H1 (cell line): ENCODE measurements at regions not wholly inside any gene's neighbourhood (a gene's known extent, or its start where the extent isn't known, plus 50 kb on each side); places are given as distances from the start of the nearest gene placed in this dataset.

ENCODE experiments used
- CTCF ChIA-PET: fragments of 300-600 bp; sonication (Branson Sonifier 250); formaldehyde crosslinking; loops from one replicate; lab custom pipeline; 2021; ENCODE audit not compliant: partially characterized antibody; lab: Charles Lee
- POLR2A ChIA-PET: fragments of 300-600 bp; sonication (Branson Sonifier 250); formaldehyde crosslinking; loops from one replicate; lab custom pipeline; 2021; ENCODE audit warnings: inconsistent platforms; ENCODE audit not compliant: partially characterized antibody; lab: Charles Lee
- DNase-seq, 2 experiments: peaks; one replicate each; pipeline versions ENCODE4 v3.0.0 to v3.0.0-alpha.2; 2010 to 2022; ENCODE audit warnings: low spot score in 2 of 2, low read depth in 1 of 2, mixed read lengths in 1 of 2
- FAIRE-seq: peaks from 2 replicates; lab custom pipeline; 2011; peaks lifted over from hg19 to GRCh38; lab: Jason Lieb, UNC
- H2AFZ ChIP-seq: 2 replicates; pipeline ENCODE4 v1.8.1; 2012; ENCODE audit warnings: low read length, inconsistent platforms
- H2AK5ac ChIP-seq: 2 replicates; pipeline ENCODE4 v1.6.1; 2013; ENCODE audit warnings: low read depth, low read length
- H2BK120ac ChIP-seq: replicated peaks from 2 replicates; pipeline ENCODE3; 2013; ENCODE audit warnings: low read depth, low read length, inconsistent platforms
- H2BK12ac ChIP-seq: 2 replicates; pipeline ENCODE4 v1.6.1; 2013; ENCODE audit warnings: low read depth, low read length
- H2BK15ac ChIP-seq: 2 replicates; pipeline ENCODE4 v1.6.1; 2013; ENCODE audit warnings: low read length
- H2BK20ac ChIP-seq: 2 replicates; pipeline ENCODE4 v1.6.1; 2013; ENCODE audit warnings: low read length
- H2BK5ac ChIP-seq: 2 replicates; pipeline ENCODE4 v1.6.1; 2013; ENCODE audit warnings: low read depth, low read length
- H3K14ac ChIP-seq: 2 replicates; pipeline ENCODE4 v1.6.1; 2013; ENCODE audit warnings: inconsistent platforms; ENCODE audit not compliant: insufficient read length
- H3K18ac ChIP-seq: 2 replicates; pipeline ENCODE4 v1.6.1; 2013; ENCODE audit warnings: low read length; ENCODE audit errors: extremely low read depth
- H3K23ac ChIP-seq: 2 replicates; pipeline ENCODE4 v1.6.1; 2013; ENCODE audit warnings: inconsistent platforms; ENCODE audit not compliant: insufficient read length
- H3K23me2 ChIP-seq: 2 replicates; pipeline ENCODE4 v1.6.1; 2013; ENCODE audit warnings: low read depth, low read length
- H3K27ac ChIP-seq: 2 replicates; pipeline ENCODE4 v1.6.1; 2011; ENCODE audit warnings: low read depth, low read length, inconsistent platforms
- H3K27me3 ChIP-seq, 4 experiments: replicated peaks in 1 of 4; 1 replicate in 1 of 4; 2 replicates in 3 of 4; pipeline versions ENCODE4 v1.6.1 to v1.8.1; 2011 to 2013; ENCODE audit warnings: low read length in 3 of 4, mild to moderate bottlenecking in 3 of 4, inconsistent platforms in 2 of 4, mixed read lengths in 2 of 4, moderate library complexity in 1 of 4; ENCODE audit not compliant: control insufficient read depth in 3 of 4, insufficient read depth in 3 of 4; ENCODE audit errors: extremely low read depth in 1 of 4
- H3K36me3 ChIP-seq, 4 experiments: 2 replicates each; pipeline versions ENCODE4 v1.6.1 to v1.8.1; 2011 to 2013; ENCODE audit warnings: mild to moderate bottlenecking in 4 of 4, low read length in 3 of 4, moderate library complexity in 2 of 4, control low read depth in 1 of 4, inconsistent platforms in 1 of 4; ENCODE audit not compliant: insufficient read depth in 4 of 4, control insufficient read depth in 2 of 4
- H3K4ac ChIP-seq: replicated peaks from 2 replicates; pipeline ENCODE3; 2013; ENCODE audit warnings: low read length, low read depth, mixed read lengths, inconsistent platforms; ENCODE audit not compliant: insufficient read length
- H3K4me1 ChIP-seq, 4 experiments: replicated peaks in 1 of 4; 1 replicate in 1 of 4; 2 replicates in 3 of 4; pipeline versions ENCODE4 v1.6.1 to v1.8.1; 2011 to 2013; ENCODE audit warnings: low read length in 3 of 4, inconsistent platforms in 2 of 4, mixed read lengths in 1 of 4; ENCODE audit not compliant: insufficient read depth in 4 of 4, control insufficient read depth in 3 of 4
- H3K4me2 ChIP-seq, 2 experiments: 2 replicates each; pipeline versions ENCODE4 v1.6.1 to v1.8.1; 2011 to 2013; ENCODE audit warnings: low read depth in 2 of 2, low read length in 2 of 2, control low read depth in 1 of 2, inconsistent platforms in 1 of 2, mild to moderate bottlenecking in 1 of 2; ENCODE audit not compliant: insufficient read depth in 1 of 2
- H3K4me3 ChIP-seq, 4 experiments: fragments of 200-600, 300-600 bp in 1 of 4; sonication (generic), shearing (Covaris generic), sonication (Bioruptor Twin) in 1 of 4; 2 replicates each; pipeline versions ENCODE4 v1.5.1 to v1.8.1; 2011 to 2016; ENCODE audit warnings: low read length in 4 of 4, low read depth in 3 of 4, control low read depth in 2 of 4, inconsistent platforms in 2 of 4, mild to moderate bottlenecking in 2 of 4, mixed read lengths in 1 of 4, moderate library complexity in 1 of 4; ENCODE audit not compliant: insufficient read depth in 2 of 4; ENCODE audit errors: extremely low read depth in 1 of 4
- H3K56ac ChIP-seq: replicated peaks from 2 replicates; pipeline ENCODE3; 2013; ENCODE audit warnings: low read depth, mild to moderate bottlenecking, mixed read lengths, low read length, inconsistent platforms; ENCODE audit not compliant: insufficient read length
- H3K79me1 ChIP-seq: 2 replicates; pipeline ENCODE4 v1.6.1; 2013; ENCODE audit warnings: low read depth, low read length, control low read depth
- H3K79me2 ChIP-seq, 2 experiments: 2 replicates each; pipeline versions ENCODE4 v1.6.1 to v1.8.1; 2012 to 2013; ENCODE audit warnings: low read length in 2 of 2, mild to moderate bottlenecking in 2 of 2, inconsistent platforms in 1 of 2; ENCODE audit not compliant: insufficient read depth in 2 of 2, control insufficient read depth in 1 of 2
- H3K9ac ChIP-seq, 4 experiments: replicated peaks in 1 of 4; 1 replicate in 1 of 4; 2 replicates in 3 of 4; pipeline versions ENCODE4 v1.6.1 to v1.8.1; 2011 to 2013; ENCODE audit warnings: low read depth in 3 of 4, low read length in 3 of 4, control low read depth in 2 of 4, mild to moderate bottlenecking in 2 of 4, moderate library complexity in 2 of 4, inconsistent platforms in 1 of 4; ENCODE audit errors: extremely low read depth in 1 of 4
- H3K9me3 ChIP-seq, 2 experiments: 2 replicates each; pipeline versions ENCODE4 v1.6.1 to v1.8.1; 2012 to 2013; ENCODE audit warnings: mild to moderate bottlenecking in 2 of 2, moderate library complexity in 2 of 2, control low read depth in 1 of 2, inconsistent platforms in 1 of 2, low read depth in 1 of 2, low read length in 1 of 2, mixed read lengths in 1 of 2; ENCODE audit not compliant: insufficient read depth in 2 of 2
- H4K20me1 ChIP-seq, 2 experiments: replicated peaks in 1 of 2; 2 replicates each; pipeline versions ENCODE3 to v1.8.1; 2011 to 2013; ENCODE audit warnings: inconsistent platforms in 2 of 2, low read length in 2 of 2, mild to moderate bottlenecking in 1 of 2; ENCODE audit not compliant: insufficient read depth in 2 of 2, control insufficient read depth in 1 of 2
- H4K5ac ChIP-seq: 2 replicates; pipeline ENCODE4 v1.6.1; 2013; ENCODE audit warnings: low read length, low read depth, mixed read lengths, inconsistent platforms; ENCODE audit not compliant: insufficient read length
- H4K8ac ChIP-seq: 2 replicates; pipeline ENCODE4 v1.8.0; 2013; ENCODE audit warnings: mild to moderate bottlenecking, moderate library complexity, low read length, inconsistent platforms; ENCODE audit not compliant: insufficient read depth; ENCODE audit errors: extremely low read depth
- H4K91ac ChIP-seq: replicated peaks from 2 replicates; pipeline ENCODE3; 2013; ENCODE audit warnings: low read length, mixed read lengths, inconsistent platforms; ENCODE audit not compliant: insufficient read length
- CBX8 ChIP-seq: fragments of 300-800, 300-1000 bp; sonication (generic); IDR thresholded peaks from 2 replicates; pipeline ENCODE4 v1.7.1; 2016; ENCODE audit warnings: low read depth, low read length, borderline replicate concordance
- CTBP2 ChIP-seq: IDR thresholded peaks from 2 replicates; pipeline ENCODE4 v1.7.0; 2011; ENCODE audit warnings: borderline replicate concordance, mild to moderate bottlenecking, moderate library complexity, mixed read lengths, low read length; ENCODE audit not compliant: insufficient read depth, insufficient read length
- HDAC2 ChIP-seq, 2 experiments: fragments of 300-600 bp in 1 of 2; sonication (generic) in 1 of 2; IDR thresholded peaks; 2 replicates each; pipeline ENCODE4 v1.6.1; 2011 to 2012; ENCODE audit warnings: low read depth in 2 of 2, low read length in 2 of 2, mild to moderate bottlenecking in 2 of 2, moderate library complexity in 2 of 2, borderline replicate concordance in 1 of 2, inconsistent platforms in 1 of 2
- PHF8 ChIP-seq: fragments of 200-600 bp; sonication (generic); conservative IDR thresholded peaks from 2 replicates; pipeline ENCODE4 v1.7.1; 2012; ENCODE audit warnings: low read depth, mild to moderate bottlenecking, inconsistent platforms, low read length, moderate library complexity
- RNF2 ChIP-seq: fragments of 200-900, 300-1000 bp; sonication (generic); IDR thresholded peaks from 2 replicates; pipeline ENCODE4 v1.7.1; 2016; ENCODE audit warnings: borderline replicate concordance, low read depth, mild to moderate bottlenecking, antibody characterized with exemption, low read length; ENCODE audit not compliant: poor library complexity, severe bottlenecking; ENCODE audit errors: missing control alignments
- SIN3A ChIP-seq, 2 experiments: IDR thresholded peaks in 1 of 2; conservative IDR thresholded peaks in 1 of 2; 2 replicates each; pipeline ENCODE4 v1.6.1; 2011 to 2012; ENCODE audit warnings: low read length in 2 of 2, improper control_type of control experiment in 1 of 2, low read depth in 1 of 2, mild to moderate bottlenecking in 1 of 2
- SP4 ChIP-seq: IDR thresholded peaks from 2 replicates; pipeline ENCODE4 v1.6.1; 2012; ENCODE audit warnings: low read length, inconsistent platforms
- TAF7 ChIP-seq: optimal IDR thresholded peaks from 2 replicates; pipeline ENCODE3; 2011; ENCODE audit warnings: low read depth, mild to moderate bottlenecking, inconsistent platforms, low read length, moderate library complexity, borderline replicate concordance
- TCF12 ChIP-seq: IDR thresholded peaks from 2 replicates; pipeline ENCODE4 v1.6.1; 2011; ENCODE audit warnings: low read depth, mild to moderate bottlenecking, low read length
- ZNF274 ChIP-seq: IDR thresholded peaks from 2 replicates; pipeline ENCODE4 v1.7.0; 2012; ENCODE audit warnings: low read length, borderline replicate concordance; ENCODE audit errors: extremely low read depth
- WGBS, 2 experiments: shearing (Covaris generic) in 1 of 2; methylation state at CpG; one replicate each; pipeline versions ENCODE4 v1.1.6 to v1.1.7; 2013 to 2015; ENCODE audit warnings: low lambda C conversion rate in 2 of 2, mixed read lengths in 2 of 2, inconsistent platforms in 1 of 2, low coverage in 1 of 2, missing lambda C conversion rate in 1 of 2; ENCODE audit not compliant: insufficient replicate concordance in 2 of 2, insufficient coverage in 1 of 2, insufficient read length in 1 of 2; ENCODE audit errors: extremely low coverage in 1 of 2, missing lambda C conversion rate in 1 of 2; 5-methylcytosine and 5-hydroxymethylcytosine counted together
- TF ChIP-seq, protein P1 (sequence below): IDR thresholded peaks from 2 replicates; pipeline ENCODE4 v1.6.1; 2012; ENCODE audit warnings: inconsistent platforms

DNA sequence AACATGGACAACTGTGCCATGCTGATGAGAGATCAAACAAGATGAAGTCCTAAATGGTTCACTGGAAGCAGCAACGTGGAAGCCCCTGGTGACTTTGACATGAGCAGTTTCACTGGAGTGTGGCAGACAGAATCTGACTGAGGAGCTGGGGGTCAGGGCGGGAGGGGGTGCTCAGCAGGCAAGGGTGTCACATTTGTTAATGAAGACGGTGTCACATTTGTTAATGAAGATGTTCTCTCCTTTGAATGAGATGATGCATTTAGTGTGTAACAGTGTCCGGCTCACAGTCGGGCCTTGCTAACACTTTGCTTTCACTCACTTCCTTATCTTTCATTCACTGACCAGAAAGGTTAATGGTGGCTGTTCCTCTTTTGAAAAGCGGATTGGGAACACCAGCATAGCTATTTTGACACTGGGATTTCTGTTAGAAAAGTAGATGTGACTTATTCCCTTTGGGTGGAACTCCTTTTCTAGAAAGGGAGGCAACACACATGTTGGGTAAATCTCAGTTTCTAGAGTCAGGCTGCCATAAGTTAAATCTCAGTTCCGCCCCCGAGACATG lies 693.7 kb downstream of the UQCRFS1 start:
- no peaks in the 10 kb centered on the region for H3K79me1 ChIP-seq
- H3K27ac ChIP-seq, result no peak overlapping the region
- H3K23me2 ChIP-seq, result no peaks in the 10 kb centered on the region
- H3K79me2 ChIP-seq, result no peaks in the 10 kb centered on the region
- H2BK20ac ChIP-seq, result no peak overlapping the region
- ChIA-PET CTCF (interaction anchor here (0.8 to 1.0 kb wide), 3 partner anchors 18 to 360 kb away, joined by 3 to 4 read pairs (median 3); no protein-coding TSS in a partner anchor), POLR2A (no interaction called here)
- no peak overlapping the region for H2BK15ac ChIP-seq
- peaks cover 0 to 3% (median 1%) of the 10 kb centered on the region in 4 experiments; a peak in 3 of 7 replicates for H3K4me1 ChIP-seq
- no peak overlapping the region for H2BK5ac ChIP-seq
- H3K27me3 ChIP-seq, result no peaks in the 10 kb centered on the region
- H3K4me2 ChIP-seq, result no peak overlapping the region
- no peak overlapping the region for H3K23ac ChIP-seq
- no peak overlapping the region for H2BK12ac ChIP-seq
- no peaks in the 10 kb centered on the region for H3K9me3 ChIP-seq
- H4K8ac ChIP-seq, result no peak overlapping the region
- no peak overlapping the region for H3K56ac ChIP-seq
- H4K5ac ChIP-seq, result no peak overlapping the region
- H3K4me3 ChIP-seq, result no peak overlapping the region
- no peak overlapping the region for H3K9ac ChIP-seq
- no peak overlapping the region for H2AFZ ChIP-seq
- no peak overlapping the region for H3K18ac ChIP-seq
- H4K20me1 ChIP-seq, result no peaks in the 10 kb centered on the region
- no peak overlapping the region for H4K91ac ChIP-seq
- DNase-seq, result no peak
- H3K4ac ChIP-seq, result no peak overlapping the region
- H3K14ac ChIP-seq, result no peak overlapping the region
- no peak overlapping the region for H2BK120ac ChIP-seq
- H2AK5ac ChIP-seq, result no peak overlapping the region
- no peak for FAIRE-seq
- no peaks in the 10 kb centered on the region for H3K36me3 ChIP-seq
- TF ChIP-seq TAF7 (no peak), SIN3A (conservative IDR thresholded peaks at IDR 0.05 in 1 of 2, IDR thresholded peaks at IDR 0.05 in 1 of 2; ENCODE audit: low read depth in 1 of 2, low read length in 2 of 2) (no peak), PHF8 (no peak), RNF2 (no peak), SP4 (no peak), TCF12 (no peak), CBX8 (no peak), CTBP2 (no peak), ZNF274 (no peak), HDAC2 (IDR thresholded peaks at IDR 0.05; ENCODE audit: borderline replicate concordance in 1 of 2, low read depth in 2 of 2, low read length in 2 of 2) (no peak)
- TF ChIP-seq, protein P1, sequence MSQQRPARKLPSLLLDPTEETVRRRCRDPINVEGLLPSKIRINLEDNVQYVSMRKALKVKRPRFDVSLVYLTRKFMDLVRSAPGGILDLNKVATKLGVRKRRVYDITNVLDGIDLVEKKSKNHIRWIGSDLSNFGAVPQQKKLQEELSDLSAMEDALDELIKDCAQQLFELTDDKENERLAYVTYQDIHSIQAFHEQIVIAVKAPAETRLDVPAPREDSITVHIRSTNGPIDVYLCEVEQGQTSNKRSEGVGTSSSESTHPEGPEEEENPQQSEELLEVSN, result no peak
- 68% methylated on average over 8 of the region's 8 CpGs; no CpG with 5 or more reads in 1 of the 2 experiments for WGBS, 2 experiments
